Epithelial cell of esophagus (primary cell): ENCODE measurements at regions not wholly inside any gene's neighbourhood (a gene's known extent, or its start where the extent isn't known, plus 50 kb on each side); places are given as distances from the start of the nearest gene placed in this dataset.

Source experiments
- DNase-seq: peaks from one replicate; pipeline ENCODE4 v3.0.0; 2010; ENCODE audit warnings: low read depth
- H3K4me3 ChIP-seq: 2 replicates; pipeline ENCODE4 v1.5.1; 2011; ENCODE audit warnings: mild to moderate bottlenecking, low read length, control low read depth
- CTCF ChIP-seq: IDR thresholded peaks from 2 replicates; pipeline ENCODE4 v1.5.1; 2011; ENCODE audit warnings: low read depth, mild to moderate bottlenecking, low read length, control low read depth, inconsistent platforms; ENCODE audit not compliant: insufficient read depth; ENCODE audit errors: missing control alignments

- TF ChIP-seq CTCF = no peak
- no peak overlapping the region for H3K4me3 ChIP-seq
- no peak for DNase-seq
These were observed 139.1 kb downstream of the TFPI2 start for GRCh38 chr7:93751421-93751820.

- no peak for TF ChIP-seq CTCF
- H3K4me3 ChIP-seq = no peak overlapping the region
- no peak for DNase-seq
These were observed 139.6 kb downstream of the TFPI2 start for GRCh38 chr7:93750986-93751385.

- TF ChIP-seq CTCF = no peak
- H3K4me3 ChIP-seq = no peak overlapping the region
- DNase-seq = no peak
These were observed 143.5 kb downstream of the TFPI2 start for GRCh38 chr7:93747019-93747418.

- TF ChIP-seq CTCF = no peak
- no peak for DNase-seq
- H3K4me3 ChIP-seq = no peak overlapping the region
These were observed 151.1 kb downstream of the TFPI2 start for GRCh38 chr7:93739424-93739823.

- DNase-seq = no peak
- no peak for TF ChIP-seq CTCF
- no peak overlapping the region for H3K4me3 ChIP-seq
These were observed 152.6 kb downstream of the TFPI2 start for GRCh38 chr7:93737953-93738352.

- no peak overlapping the region for H3K4me3 ChIP-seq
- no peak for TF ChIP-seq CTCF
- no peak for DNase-seq
These were observed 153.7 kb downstream of the TFPI2 start for GRCh38 chr7:93736668-93737369.

GRCh38 chr7:93728292-93728691, 153.8 kb upstream of the CALCR start:
- DNase-seq = peak; percentile 26
- H3K4me3 ChIP-seq = no peak overlapping the region
- TF ChIP-seq CTCF = no peak
